ENCODE measurements at regions not wholly inside any gene's neighbourhood (a gene's known extent, or its start where the extent isn't known, plus 50 kb on each side); places are given as distances from the start of the nearest gene placed in this dataset.
"Not testable (repeated sequence)": the region's sequence is repeated elsewhere in the genome, so short reads cannot be mapped to it uniquely, and the experiment has no call there.

GRCh38 chr1:95167503-95167902 lies 50.3 kb downstream of the TLCD4 start:
- not testable (repeated sequence) for DNase-seq (ENCODE audit: low read depth in 2 of 3, low spot score in 2 of 3)

- DNase-seq (ENCODE audit: low read depth in 2 of 3, low spot score in 2 of 3): no peak
Observed at GRCh38 chr1:95168028-95168427, 50.9 kb downstream of the TLCD4 start.

GRCh38 chr1:95168761-95169351 lies 51.7 kb downstream of the TLCD4 start:
- no peak for DNase-seq (ENCODE audit: low read depth in 2 of 3, low spot score in 2 of 3)

- DNase-seq (ENCODE audit: low read depth in 2 of 3, low spot score in 2 of 3): peak in 2 of 3 donors; percentile 1 to 2
Observed at GRCh38 chr1:95169548-95169947, 52.4 kb downstream of the TLCD4 start.

GRCh38 chr1:95171270-95172245 lies 54.4 kb downstream of the TLCD4 start:
- no peak for DNase-seq (ENCODE audit: low read depth in 2 of 3, low spot score in 2 of 3)

GRCh38 chr1:95176861-95177260 lies 57.1 kb upstream of the RWDD3 start:
- DNase-seq (ENCODE audit: low read depth in 2 of 3, low spot score in 2 of 3): peak in 1 of 3 donors; percentile 40

GRCh38 chr1:95179205-95179986 lies 54.6 kb upstream of the RWDD3 start:
- DNase-seq (ENCODE audit: low read depth in 2 of 3, low spot score in 2 of 3): peak in 2 of 3 donors; percentile 35 to 60

- DNase-seq (ENCODE audit: low read depth in 2 of 3, low spot score in 2 of 3): no peak
Observed at GRCh38 chr1:95180371-95180770, 53.6 kb upstream of the RWDD3 start.

- DNase-seq (ENCODE audit: low read depth in 2 of 3, low spot score in 2 of 3): no peak
Observed at GRCh38 chr1:95181096-95181495, 52.9 kb upstream of the RWDD3 start.

GRCh38 chr1:95183952-95184351 lies 50.1 kb upstream of the RWDD3 start:
- no peak for DNase-seq (ENCODE audit: low read depth in 2 of 3, low spot score in 2 of 3)
